Neutrophil (primary cell): ENCODE measurements at regions not wholly inside any gene's neighbourhood (a gene's known extent, or its start where the extent isn't known, plus 50 kb on each side); places are given as distances from the start of the nearest gene placed in this dataset.

ENCODE experiments used
- H3K27ac ChIP-seq: fragments of 200-600 bp; sonication (generic); 2 replicates; pipeline ENCODE4 v1.5.1; 2016; ENCODE audit warnings: mild to moderate bottlenecking, moderate library complexity
- H3K27me3 ChIP-seq: fragments of 200-600 bp; sonication (generic); 2 replicates; pipeline ENCODE4 v1.6.0; 2016; ENCODE audit warnings: mild to moderate bottlenecking
- H3K36me3 ChIP-seq: fragments of 200-600 bp; sonication (generic); 2 replicates; pipeline ENCODE4 v1.5.1; 2017
- H3K4me1 ChIP-seq, 2 experiments: fragments of 200-600 bp in 1 of 2; sonication (generic) in 1 of 2; 1 replicate in 1 of 2; 2 replicates in 1 of 2; pipeline versions ENCODE4 v1.5.1 to v1.6.1; 2013 to 2016; ENCODE audit warnings: low read depth in 1 of 2, low read length in 1 of 2, mild to moderate bottlenecking in 1 of 2, moderate library complexity in 1 of 2; ENCODE audit not compliant: control insufficient read depth in 1 of 2, insufficient read depth in 1 of 2
- H3K4me3 ChIP-seq, 2 experiments: fragments of 200-600 bp in 1 of 2; sonication (generic) in 1 of 2; 1 replicate in 1 of 2; 2 replicates in 1 of 2; pipeline ENCODE4 v1.5.1; 2013 to 2016; ENCODE audit warnings: low read depth in 1 of 2, low read length in 1 of 2, mild to moderate bottlenecking in 1 of 2, moderate library complexity in 1 of 2
- H3K9me3 ChIP-seq: fragments of 200-600 bp; sonication (generic); 2 replicates; pipeline ENCODE4 v1.5.1; 2016
- TF ChIP-seq, protein P1 (sequence below): fragments of 200-600 bp; sonication (generic); IDR thresholded peaks from 2 replicates; pipeline ENCODE4 v1.5.1; 2016; ENCODE audit warnings: antibody characterized with exemption

DNA sequence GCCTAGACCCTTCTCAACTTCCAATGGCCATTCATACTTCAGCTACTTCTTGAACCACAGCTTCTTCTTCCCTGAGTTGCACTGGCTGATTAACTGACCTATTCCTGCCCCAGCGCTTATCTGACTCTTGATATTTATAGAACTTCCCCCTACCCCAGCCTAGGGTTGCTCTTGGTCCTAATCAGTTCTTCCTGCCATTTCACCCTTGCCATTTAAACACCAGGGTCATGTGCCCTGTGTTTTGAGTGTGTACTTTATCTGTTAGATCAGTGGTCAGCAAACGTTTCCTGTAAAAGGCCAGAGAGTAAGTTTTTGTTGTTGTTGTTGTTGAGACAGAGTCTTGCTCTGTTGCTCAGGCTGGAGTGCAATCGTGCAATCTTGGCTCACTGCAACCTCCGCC is 82.4 kb upstream of the COX10 start:
- TF ChIP-seq, protein P1, sequence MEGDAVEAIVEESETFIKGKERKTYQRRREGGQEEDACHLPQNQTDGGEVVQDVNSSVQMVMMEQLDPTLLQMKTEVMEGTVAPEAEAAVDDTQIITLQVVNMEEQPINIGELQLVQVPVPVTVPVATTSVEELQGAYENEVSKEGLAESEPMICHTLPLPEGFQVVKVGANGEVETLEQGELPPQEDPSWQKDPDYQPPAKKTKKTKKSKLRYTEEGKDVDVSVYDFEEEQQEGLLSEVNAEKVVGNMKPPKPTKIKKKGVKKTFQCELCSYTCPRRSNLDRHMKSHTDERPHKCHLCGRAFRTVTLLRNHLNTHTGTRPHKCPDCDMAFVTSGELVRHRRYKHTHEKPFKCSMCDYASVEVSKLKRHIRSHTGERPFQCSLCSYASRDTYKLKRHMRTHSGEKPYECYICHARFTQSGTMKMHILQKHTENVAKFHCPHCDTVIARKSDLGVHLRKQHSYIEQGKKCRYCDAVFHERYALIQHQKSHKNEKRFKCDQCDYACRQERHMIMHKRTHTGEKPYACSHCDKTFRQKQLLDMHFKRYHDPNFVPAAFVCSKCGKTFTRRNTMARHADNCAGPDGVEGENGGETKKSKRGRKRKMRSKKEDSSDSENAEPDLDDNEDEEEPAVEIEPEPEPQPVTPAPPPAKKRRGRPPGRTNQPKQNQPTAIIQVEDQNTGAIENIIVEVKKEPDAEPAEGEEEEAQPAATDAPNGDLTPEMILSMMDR, result no peak
- Histone ChIP-seq H3K4me1 (no peaks in the 10 kb centered on the region), H3K9me3 (no peaks in the 10 kb centered on the region), H3K27me3 (no peaks in the 10 kb centered on the region), H3K4me3 (no peak overlapping the region), H3K27ac (no peak overlapping the region), H3K36me3 (no peaks in the 10 kb centered on the region)

DNA sequence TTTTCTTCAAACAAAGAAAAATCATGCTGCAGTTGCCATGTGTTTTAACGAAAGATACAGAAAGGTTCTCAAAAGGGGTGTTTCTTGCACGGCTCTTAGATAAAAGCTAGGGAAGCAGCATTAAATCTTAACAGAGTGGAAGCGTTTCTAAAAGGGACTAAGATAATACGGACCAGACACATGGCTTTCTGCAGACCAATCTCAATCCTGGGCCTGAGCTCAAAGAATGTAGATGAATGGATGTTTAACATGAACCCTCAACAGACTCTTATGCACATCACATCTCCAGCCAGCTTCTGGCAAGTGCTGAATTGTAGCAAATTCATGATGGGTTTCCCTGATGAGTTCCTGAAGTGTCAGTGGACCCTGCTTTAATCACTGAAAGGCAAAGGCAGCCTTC is 80.2 kb upstream of the COX10 start:
- no peak overlapping the region for H3K27ac ChIP-seq
- no peaks in the 10 kb centered on the region for H3K27me3 ChIP-seq
- no peak overlapping the region for H3K4me3 ChIP-seq
- TF ChIP-seq, protein P1, result no peak
- no peaks in the 10 kb centered on the region for H3K4me1 ChIP-seq
- no peaks in the 10 kb centered on the region for H3K9me3 ChIP-seq
- no peaks in the 10 kb centered on the region for H3K36me3 ChIP-seq

DNA sequence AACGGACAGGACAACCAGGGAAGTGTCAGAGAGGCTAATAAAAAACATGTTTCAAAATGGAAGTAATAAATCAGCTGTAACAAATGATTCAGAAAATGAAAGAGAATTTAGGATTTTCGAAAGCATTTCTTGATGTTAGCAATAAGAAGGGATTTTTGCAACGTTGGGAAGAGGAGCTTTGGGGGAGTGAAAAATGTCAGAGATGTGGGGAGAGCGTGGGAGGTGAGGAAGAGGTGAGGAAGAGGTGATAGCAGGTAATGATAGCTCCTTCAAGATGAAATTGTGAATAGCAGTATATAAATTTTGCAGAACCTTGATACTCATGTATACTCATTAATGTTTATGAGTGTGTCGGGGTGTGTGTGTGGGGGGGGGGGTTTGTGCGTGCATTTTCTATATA is 76.2 kb upstream of the COX10 start:
- no peak overlapping the region for H3K4me3 ChIP-seq
- no peaks in the 10 kb centered on the region for H3K9me3 ChIP-seq
- H3K27ac ChIP-seq, result no peak overlapping the region
- no peaks in the 10 kb centered on the region for H3K36me3 ChIP-seq
- TF ChIP-seq, protein P1, result no peak
- H3K4me1 ChIP-seq, result no peaks in the 10 kb centered on the region
- no peaks in the 10 kb centered on the region for H3K27me3 ChIP-seq

DNA sequence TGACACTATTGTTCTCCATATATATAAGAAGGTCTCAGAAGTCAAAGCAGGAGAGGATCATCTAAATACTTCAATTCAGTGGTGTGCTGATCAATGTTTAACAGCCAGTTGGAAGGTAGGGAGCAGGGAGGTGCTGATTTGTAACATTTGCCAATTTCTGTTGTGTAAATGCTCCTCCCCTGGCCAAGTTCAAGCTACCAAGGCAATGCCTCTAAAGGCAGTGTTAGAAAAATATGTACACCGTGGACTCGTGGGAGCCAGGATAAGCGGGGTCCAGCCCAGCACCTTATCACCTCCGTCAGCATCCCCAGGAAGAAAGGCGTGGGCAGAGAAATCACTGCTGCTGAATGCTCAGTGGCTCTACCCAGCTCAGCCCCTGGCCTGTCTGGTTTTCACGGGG is 75.3 kb upstream of the COX10 start:
- Histone ChIP-seq H3K9me3 (no peaks in the 10 kb centered on the region), H3K4me3 (no peak overlapping the region), H3K27me3 (no peaks in the 10 kb centered on the region), H3K4me1 (no peaks in the 10 kb centered on the region), H3K36me3 (no peaks in the 10 kb centered on the region), H3K27ac (no peak overlapping the region)
- TF ChIP-seq, protein P1, result no peak

DNA sequence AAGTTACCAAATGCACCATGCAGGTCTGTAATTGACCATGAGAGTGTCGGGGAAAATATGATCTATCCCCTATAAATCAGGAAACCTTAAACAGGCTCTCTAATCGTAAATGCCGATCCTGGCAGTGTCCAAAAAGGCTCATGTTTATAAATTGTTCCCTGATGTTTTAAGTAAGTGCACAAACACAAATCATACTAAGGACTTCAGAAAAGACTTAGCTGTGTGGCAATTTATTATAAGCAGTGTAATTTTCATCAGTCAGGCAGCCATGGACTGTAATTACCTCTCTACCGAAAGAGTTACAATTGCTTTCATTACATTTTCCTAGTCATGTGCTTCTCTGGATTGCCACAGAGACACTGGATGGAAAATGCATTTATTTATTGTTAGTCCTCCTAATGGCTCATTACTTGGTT is 73.4 kb upstream of the COX10 start:
- TF ChIP-seq, protein P1, result no peak
- H3K9me3 ChIP-seq, result no peaks in the 10 kb centered on the region
- H3K36me3 ChIP-seq, result no peaks in the 10 kb centered on the region
- no peak overlapping the region for H3K4me3 ChIP-seq
- no peaks in the 10 kb centered on the region for H3K27me3 ChIP-seq
- H3K4me1 ChIP-seq, result no peaks in the 10 kb centered on the region
- H3K27ac ChIP-seq, result no peak overlapping the region

DNA sequence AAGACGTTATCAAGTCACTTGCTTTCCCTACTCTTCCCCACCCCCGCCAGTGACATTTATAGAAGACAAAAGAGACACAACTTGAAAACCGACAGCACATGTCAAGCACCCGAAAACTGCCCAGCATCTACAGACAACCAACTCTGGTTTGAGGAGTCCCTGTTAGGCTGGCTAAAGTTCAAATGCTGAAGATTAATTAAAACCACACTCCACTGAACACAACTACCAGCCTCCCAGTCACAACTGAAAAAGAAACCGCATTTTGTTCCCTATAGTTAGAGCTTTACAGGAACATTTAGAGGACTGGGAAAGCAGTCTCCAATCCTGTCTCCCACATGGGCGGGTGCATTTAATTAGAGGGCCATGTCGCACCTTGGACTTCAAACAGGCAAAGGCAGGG is 73.0 kb upstream of the COX10 start:
- H3K9me3 ChIP-seq, result no peaks in the 10 kb centered on the region
- H3K4me3 ChIP-seq, result no peak overlapping the region
- H3K4me1 ChIP-seq, result no peaks in the 10 kb centered on the region
- H3K27me3 ChIP-seq, result no peaks in the 10 kb centered on the region
- TF ChIP-seq, protein P1, result no peak
- no peak overlapping the region for H3K27ac ChIP-seq
- H3K36me3 ChIP-seq, result no peaks in the 10 kb centered on the region
